ENCODE measurements at regions not wholly inside any gene's neighbourhood (a gene's known extent, or its start where the extent isn't known, plus 50 kb on each side); places are given as distances from the start of the nearest gene placed in this dataset.

- peak; percentile 49 for DNase-seq (ENCODE audit: low spot score)
- no peak for ATAC-seq (ENCODE audit: low FRiP score)
These were observed 89.2 kb upstream of the PRLR start for GRCh38 chr5:35319333-35320002.

GRCh38 chr5:35317586-35317985 is 87.3 kb upstream of the PRLR start:
- TF ChIP-seq CTCF (IDR thresholded peaks at IDR 0.05), result no peak
- ATAC-seq (ENCODE audit: low FRiP score) (no peak), DNase-seq (ENCODE audit: low spot score) (no peak)

More at GRCh38 chr5:35319333-35320002, 89.2 kb upstream of the PRLR start:
- TF ChIP-seq CTCF (IDR thresholded peaks at IDR 0.05), result no peak

- DNase-seq (ENCODE audit: low spot score) (no peak), ATAC-seq (ENCODE audit: low FRiP score) (no peak)
- TF ChIP-seq CTCF (IDR thresholded peaks at IDR 0.05), result no peak
These were observed 86.5 kb upstream of the PRLR start for GRCh38 chr5:35316611-35317274.

GRCh38 chr5:35313291-35313690 is 83.0 kb upstream of the PRLR start:
- no peak for TF ChIP-seq CTCF (IDR thresholded peaks at IDR 0.05)
- ATAC-seq (ENCODE audit: low FRiP score) (no peak), DNase-seq (ENCODE audit: low spot score) (no peak)

GRCh38 chr5:35312267-35312666 is 82.0 kb upstream of the PRLR start:
- ATAC-seq (ENCODE audit: low FRiP score), result no peak
- no peak for DNase-seq (ENCODE audit: low spot score)
- TF ChIP-seq CTCF (IDR thresholded peaks at IDR 0.05), result no peak

- no peak for ATAC-seq (ENCODE audit: low FRiP score)
These were observed 79.3 kb upstream of the PRLR start for GRCh38 chr5:35309365-35310130.

More at GRCh38 chr5:35309365-35310130, 79.3 kb upstream of the PRLR start:
- no peak for DNase-seq (ENCODE audit: low spot score)
- no peak for TF ChIP-seq CTCF (IDR thresholded peaks at IDR 0.05)

Measured in omental fat pad (tissue), 3 donors.